SK-N-SH treated with all-trans-retinoic acid at 6 μM for 48 hours (cell line): ENCODE measurements at regions not wholly inside any gene's neighbourhood (a gene's known extent, or its start where the extent isn't known, plus 50 kb on each side); places are given as distances from the start of the nearest gene placed in this dataset.

ENCODE experiments used
- ARNTL ChIP-seq: fragments of 450-650 bp; formaldehyde crosslinking; IDR thresholded peaks from 2 replicates; pipeline ENCODE4 v1.5.0; 2020; ENCODE audit warnings: low read depth, mild to moderate bottlenecking, moderate library complexity, borderline replicate concordance
- CSDC2 ChIP-seq: fragments of 250-450 bp; sonication (Bioruptor Pico); IDR thresholded peaks from 2 replicates; pipeline ENCODE4 v1.5.0; 2020; ENCODE audit warnings: mild to moderate bottlenecking, moderate library complexity
- GLIS3 ChIP-seq: fragments of 250-450 bp; sonication (Bioruptor Pico); IDR thresholded peaks from 2 replicates; pipeline ENCODE4 v1.5.0; 2020; ENCODE audit warnings: mild to moderate bottlenecking, moderate library complexity
- OSR1 ChIP-seq: fragments of 250-450 bp; sonication (Bioruptor Pico); IDR thresholded peaks from 2 replicates; pipeline ENCODE4 v1.8.0; 2022; ENCODE audit warnings: moderate library complexity, mild to moderate bottlenecking, inconsistent platforms
- PATZ1 ChIP-seq: fragments of 250-450 bp; sonication (Bioruptor Pico); IDR thresholded peaks from 2 replicates; pipeline ENCODE4 v1.8.0; 2020; ENCODE audit warnings: mild to moderate bottlenecking, moderate library complexity, borderline replicate concordance
- POU6F1 ChIP-seq: fragments of 250-450 bp; sonication (Bioruptor Pico); IDR thresholded peaks from 2 replicates; pipeline ENCODE4 v1.8.0; 2021; ENCODE audit warnings: low read depth, mild to moderate bottlenecking, moderate library complexity, borderline replicate concordance
- RARB ChIP-seq: fragments of 250-450 bp; sonication (Bioruptor Pico); IDR thresholded peaks from 2 replicates; pipeline ENCODE4 v1.8.0; 2021; ENCODE audit warnings: mild to moderate bottlenecking, moderate library complexity
- TCF4 ChIP-seq: fragments of 250-450 bp; sonication (Bioruptor Pico); IDR thresholded peaks from 2 replicates; pipeline ENCODE4 v1.8.0; 2021; ENCODE audit warnings: mild to moderate bottlenecking, moderate library complexity, borderline replicate concordance
- ZFP3 ChIP-seq: fragments of 250-450 bp; sonication (Bioruptor Pico); IDR thresholded peaks from 2 replicates; pipeline ENCODE4 v1.5.0; 2020; ENCODE audit warnings: mild to moderate bottlenecking, moderate library complexity
- ZFP30 ChIP-seq: fragments of 450-650 bp; formaldehyde crosslinking; IDR thresholded peaks from 2 replicates; pipeline ENCODE4 v1.5.0; 2022; ENCODE audit warnings: mild to moderate bottlenecking, moderate library complexity
- ZNF565 ChIP-seq: fragments of 450-650 bp; formaldehyde crosslinking; conservative IDR thresholded peaks from 2 replicates; pipeline ENCODE4 v1.5.0; 2020; ENCODE audit warnings: low read depth, mild to moderate bottlenecking, moderate library complexity
- ZNF8 ChIP-seq: fragments of 450-650 bp; formaldehyde crosslinking; IDR thresholded peaks from 2 replicates; pipeline ENCODE4 v1.5.0; 2020; ENCODE audit warnings: mild to moderate bottlenecking, moderate library complexity
- TF ChIP-seq, protein P1 (sequence below): fragments of 250-450 bp; sonication (Bioruptor Pico); IDR thresholded peaks from 2 replicates; pipeline ENCODE4 v1.5.1; 2020; ENCODE audit warnings: low read depth, mild to moderate bottlenecking, moderate library complexity

DNA sequence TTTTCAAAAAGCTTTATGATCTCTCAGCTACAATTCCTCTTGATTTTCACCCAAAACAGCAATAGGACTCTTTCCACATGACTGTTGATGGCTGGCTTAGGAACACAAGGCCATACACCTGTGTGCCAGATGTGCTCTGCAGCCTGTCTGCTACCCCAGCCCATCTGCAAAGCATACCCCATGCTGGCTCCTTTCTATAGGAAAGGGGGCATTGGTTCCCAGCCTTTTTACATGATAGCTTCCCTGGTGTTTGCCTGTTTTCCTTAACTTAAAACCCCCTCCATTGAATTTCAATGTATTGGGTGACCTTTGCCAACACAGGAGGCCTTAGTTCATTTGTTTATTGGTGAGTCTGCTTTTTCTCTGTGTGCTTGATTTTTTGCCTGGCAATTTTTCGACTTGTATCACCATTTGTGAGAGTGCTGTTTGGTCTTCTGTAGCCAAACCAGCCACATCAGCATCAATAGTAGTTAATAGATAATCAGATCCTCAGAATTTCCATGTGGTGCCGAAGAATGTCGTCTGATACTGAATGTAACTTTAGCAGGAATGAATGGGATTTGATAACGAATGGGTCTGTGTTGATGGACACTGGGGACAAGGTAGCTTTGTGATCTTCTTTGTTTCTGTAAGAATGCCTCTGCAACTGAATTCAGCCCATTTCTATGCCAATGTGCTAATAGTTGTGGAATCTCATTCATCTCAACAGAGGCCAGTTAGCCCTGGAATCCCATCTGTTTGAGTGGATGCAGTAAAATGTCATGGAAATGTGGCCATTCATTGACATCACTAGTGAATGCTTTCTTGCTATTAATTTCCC lies 272.2 kb upstream of the RARB start:
- TF ChIP-seq POU6F1 (no peak), ZFP3 (no peak), PATZ1 (CRISPR knock-in tag) (no peak), RARB (CRISPR knock-in tag) (no peak), OSR1 (no peak), CSDC2 (no peak), ZNF565 (CRISPR knock-in tag) (no peak), GLIS3 (CRISPR knock-in tag) (peak; percentile 11; the same call in 1 of the 2 replicates), TCF4 (peak; percentile 80; the same call in 1 of the 2 replicates), ARNTL (CRISPR knock-in tag) (no peak), ZFP30 (no peak), ZNF8 (no peak)
- TF ChIP-seq, protein P1, sequence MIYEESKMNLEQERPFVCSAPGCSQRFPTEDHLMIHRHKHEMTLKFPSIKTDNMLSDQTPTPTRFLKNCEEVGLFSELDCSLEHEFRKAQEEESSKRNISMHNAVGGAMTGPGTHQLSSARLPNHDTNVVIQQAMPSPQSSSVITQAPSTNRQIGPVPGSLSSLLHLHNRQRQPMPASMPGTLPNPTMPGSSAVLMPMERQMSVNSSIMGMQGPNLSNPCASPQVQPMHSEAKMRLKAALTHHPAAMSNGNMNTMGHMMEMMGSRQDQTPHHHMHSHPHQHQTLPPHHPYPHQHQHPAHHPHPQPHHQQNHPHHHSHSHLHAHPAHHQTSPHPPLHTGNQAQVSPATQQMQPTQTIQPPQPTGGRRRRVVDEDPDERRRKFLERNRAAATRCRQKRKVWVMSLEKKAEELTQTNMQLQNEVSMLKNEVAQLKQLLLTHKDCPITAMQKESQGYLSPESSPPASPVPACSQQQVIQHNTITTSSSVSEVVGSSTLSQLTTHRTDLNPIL (CRISPR knock-in tag), result peak; percentile 53; the same call in 1 of the 2 replicates
